ENCODE measurements at regions not wholly inside any gene's neighbourhood (a gene's known extent, or its start where the extent isn't known, plus 50 kb on each side); places are given as distances from the start of the nearest gene placed in this dataset.

DNA sequence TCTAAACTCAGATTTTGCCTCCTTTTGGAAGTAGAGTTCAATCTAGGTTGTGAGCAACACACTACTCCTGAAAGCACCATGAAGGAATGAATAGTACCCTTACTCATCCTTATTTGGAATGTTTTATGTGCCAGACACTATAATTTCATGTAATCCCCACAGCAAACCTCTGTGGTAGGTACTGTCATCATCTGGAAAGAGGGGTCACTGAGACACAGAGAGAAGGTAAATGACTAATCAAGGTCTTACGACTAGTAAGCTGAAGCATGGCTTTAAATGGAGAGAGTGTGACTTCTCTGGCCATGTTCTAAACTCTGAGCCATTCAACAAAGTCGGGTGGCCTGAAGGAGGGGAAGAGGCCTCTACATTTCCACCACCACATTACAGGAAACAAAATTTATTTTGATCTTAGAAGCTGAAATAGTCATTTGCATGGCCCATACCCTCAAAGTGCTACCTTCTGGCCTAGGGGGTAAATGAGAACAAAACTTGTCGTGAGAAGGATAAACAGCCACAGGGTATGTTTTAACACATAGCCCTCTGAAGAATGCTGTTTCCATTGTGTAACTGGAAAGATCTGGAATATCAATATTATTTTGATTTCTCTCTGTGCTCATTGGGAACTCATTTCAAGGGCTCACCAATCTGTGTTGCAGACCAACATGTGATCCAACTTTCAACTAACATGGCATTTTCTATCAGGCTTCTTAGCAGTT lies 180.8 kb upstream of the RFC3 start:
- Histone ChIP-seq H3K9me3 (ENCODE audit: control insufficient read depth in 4 of 4, low read length in 3 of 4) (no peaks in the 10 kb centered on the region), H3K4me1 (ENCODE audit: control insufficient read depth in 4 of 4, insufficient read depth in 4 of 4, low read length in 3 of 4) (peaks cover 0 to 35% (median 17%) of the 10 kb centered on the region in 4 donors), H3K36me3 (ENCODE audit: control insufficient read depth in 4 of 4, insufficient read depth in 3 of 4, low read depth in 1 of 4, low read length in 3 of 4) (no peaks in the 10 kb centered on the region), H3K4me3 (ENCODE audit: low read depth in 1 of 3, low read length in 3 of 3) (no peak overlapping the region), H3K27me3 (ENCODE audit: control insufficient read depth in 4 of 4, insufficient read depth in 4 of 4, low read length in 3 of 4) (no peaks in the 10 kb centered on the region), H3K27ac (ENCODE audit: low read depth in 1 of 2, low read length in 2 of 2) (no peak overlapping the region), H3K9ac (ENCODE audit: low read depth in 1 of 2, low read length in 2 of 2) (no peak overlapping the region)
- no peak for DNase-seq (ENCODE audit: low spot score)
- WGBS, result 89% methylated on average over 3 of the region's 3 CpGs
- no peak for TF ChIP-seq RXRA (IDR thresholded peaks at IDR 0.05)
- no peak for TF ChIP-seq JUND (IDR thresholded peaks at IDR 0.05)
- TF ChIP-seq, protein P1, sequence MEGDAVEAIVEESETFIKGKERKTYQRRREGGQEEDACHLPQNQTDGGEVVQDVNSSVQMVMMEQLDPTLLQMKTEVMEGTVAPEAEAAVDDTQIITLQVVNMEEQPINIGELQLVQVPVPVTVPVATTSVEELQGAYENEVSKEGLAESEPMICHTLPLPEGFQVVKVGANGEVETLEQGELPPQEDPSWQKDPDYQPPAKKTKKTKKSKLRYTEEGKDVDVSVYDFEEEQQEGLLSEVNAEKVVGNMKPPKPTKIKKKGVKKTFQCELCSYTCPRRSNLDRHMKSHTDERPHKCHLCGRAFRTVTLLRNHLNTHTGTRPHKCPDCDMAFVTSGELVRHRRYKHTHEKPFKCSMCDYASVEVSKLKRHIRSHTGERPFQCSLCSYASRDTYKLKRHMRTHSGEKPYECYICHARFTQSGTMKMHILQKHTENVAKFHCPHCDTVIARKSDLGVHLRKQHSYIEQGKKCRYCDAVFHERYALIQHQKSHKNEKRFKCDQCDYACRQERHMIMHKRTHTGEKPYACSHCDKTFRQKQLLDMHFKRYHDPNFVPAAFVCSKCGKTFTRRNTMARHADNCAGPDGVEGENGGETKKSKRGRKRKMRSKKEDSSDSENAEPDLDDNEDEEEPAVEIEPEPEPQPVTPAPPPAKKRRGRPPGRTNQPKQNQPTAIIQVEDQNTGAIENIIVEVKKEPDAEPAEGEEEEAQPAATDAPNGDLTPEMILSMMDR (IDR thresholded peaks at IDR 0.05; ENCODE audit: low read depth, low read length, missing input control), result no peak
- no peak for TF ChIP-seq SP1 (IDR thresholded peaks at IDR 0.05)
- no peak for TF ChIP-seq FOXA1 (IDR thresholded peaks at IDR 0.05)
- TF ChIP-seq HNF4G (IDR thresholded peaks at IDR 0.05), result no peak
- TF ChIP-seq EGR1 (IDR thresholded peaks at IDR 0.05; ENCODE audit: low read depth in 2 of 2), result no peak
- TF ChIP-seq, protein P2, sequence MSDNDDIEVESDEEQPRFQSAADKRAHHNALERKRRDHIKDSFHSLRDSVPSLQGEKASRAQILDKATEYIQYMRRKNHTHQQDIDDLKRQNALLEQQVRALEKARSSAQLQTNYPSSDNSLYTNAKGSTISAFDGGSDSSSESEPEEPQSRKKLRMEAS (IDR thresholded peaks at IDR 0.05), result no peak
- TF ChIP-seq, protein P3, sequence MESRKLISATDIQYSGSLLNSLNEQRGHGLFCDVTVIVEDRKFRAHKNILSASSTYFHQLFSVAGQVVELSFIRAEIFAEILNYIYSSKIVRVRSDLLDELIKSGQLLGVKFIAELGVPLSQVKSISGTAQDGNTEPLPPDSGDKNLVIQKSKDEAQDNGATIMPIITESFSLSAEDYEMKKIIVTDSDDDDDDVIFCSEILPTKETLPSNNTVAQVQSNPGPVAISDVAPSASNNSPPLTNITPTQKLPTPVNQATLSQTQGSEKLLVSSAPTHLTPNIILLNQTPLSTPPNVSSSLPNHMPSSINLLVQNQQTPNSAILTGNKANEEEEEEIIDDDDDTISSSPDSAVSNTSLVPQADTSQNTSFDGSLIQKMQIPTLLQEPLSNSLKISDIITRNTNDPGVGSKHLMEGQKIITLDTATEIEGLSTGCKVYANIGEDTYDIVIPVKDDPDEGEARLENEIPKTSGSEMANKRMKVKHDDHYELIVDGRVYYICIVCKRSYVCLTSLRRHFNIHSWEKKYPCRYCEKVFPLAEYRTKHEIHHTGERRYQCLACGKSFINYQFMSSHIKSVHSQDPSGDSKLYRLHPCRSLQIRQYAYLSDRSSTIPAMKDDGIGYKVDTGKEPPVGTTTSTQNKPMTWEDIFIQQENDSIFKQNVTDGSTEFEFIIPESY (IDR thresholded peaks at IDR 0.05), result no peak
- TF ChIP-seq GABPA (IDR thresholded peaks at IDR 0.05 in 1 of 2, conservative IDR thresholded peaks at IDR 0.05 in 1 of 2), result no peak
- no peak for TF ChIP-seq NR2F2 (IDR thresholded peaks at IDR 0.05)
- no peak for TF ChIP-seq YY1 (IDR thresholded peaks at IDR 0.05)

DNA sequence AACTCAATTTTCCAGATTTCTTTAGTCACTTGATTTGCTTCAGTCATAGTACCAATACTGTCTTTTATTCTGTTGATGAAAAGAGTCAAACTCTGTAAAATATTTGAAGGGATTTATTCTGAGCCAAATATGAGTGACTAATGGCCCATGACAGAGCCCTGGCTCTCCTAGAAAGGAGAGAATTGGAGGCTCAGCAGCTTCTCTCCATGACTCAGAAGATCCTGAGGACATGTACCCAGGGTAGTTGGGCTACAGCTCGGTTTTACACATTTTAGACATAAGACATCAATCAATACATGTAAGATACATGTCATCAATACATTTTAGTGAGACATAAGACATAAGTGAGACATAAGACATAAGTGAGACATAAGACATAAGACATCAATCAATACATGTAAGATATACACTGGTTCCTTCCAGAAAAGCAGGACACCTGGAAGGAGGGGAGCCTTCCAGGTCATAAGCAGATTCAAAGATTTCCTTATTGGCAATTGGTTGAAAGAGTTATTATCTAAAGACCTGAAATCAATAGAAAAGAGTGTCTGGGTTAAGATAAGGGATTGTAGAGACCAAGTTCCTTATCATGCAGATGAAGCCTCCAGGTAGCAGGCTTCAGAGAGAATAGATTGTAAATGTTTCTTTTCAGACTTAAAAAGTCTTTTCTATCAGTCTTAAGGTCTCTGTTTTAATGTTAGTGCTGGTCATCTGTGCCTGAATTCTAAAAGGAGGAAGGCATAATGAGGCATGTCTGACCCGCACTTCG lies 179.8 kb upstream of the RFC3 start:
- Histone ChIP-seq H3K4me1 (ENCODE audit: control insufficient read depth in 4 of 4, insufficient read depth in 4 of 4, low read length in 3 of 4) (peaks cover 5 to 44% (median 25%) of the 10 kb centered on the region in 4 donors), H3K27me3 (ENCODE audit: control insufficient read depth in 4 of 4, insufficient read depth in 4 of 4, low read length in 3 of 4) (no peaks in the 10 kb centered on the region), H3K36me3 (ENCODE audit: control insufficient read depth in 4 of 4, insufficient read depth in 3 of 4, low read depth in 1 of 4, low read length in 3 of 4) (no peaks in the 10 kb centered on the region), H3K27ac (ENCODE audit: low read depth in 1 of 2, low read length in 2 of 2) (no peak overlapping the region), H3K9ac (ENCODE audit: low read depth in 1 of 2, low read length in 2 of 2) (no peak overlapping the region), H3K9me3 (ENCODE audit: control insufficient read depth in 4 of 4, low read length in 3 of 4) (no peaks in the 10 kb centered on the region), H3K4me3 (ENCODE audit: low read depth in 1 of 3, low read length in 3 of 3) (no peak overlapping the region)
- TF ChIP-seq NR2F2 (IDR thresholded peaks at IDR 0.05), result no peak
- TF ChIP-seq, protein P4, sequence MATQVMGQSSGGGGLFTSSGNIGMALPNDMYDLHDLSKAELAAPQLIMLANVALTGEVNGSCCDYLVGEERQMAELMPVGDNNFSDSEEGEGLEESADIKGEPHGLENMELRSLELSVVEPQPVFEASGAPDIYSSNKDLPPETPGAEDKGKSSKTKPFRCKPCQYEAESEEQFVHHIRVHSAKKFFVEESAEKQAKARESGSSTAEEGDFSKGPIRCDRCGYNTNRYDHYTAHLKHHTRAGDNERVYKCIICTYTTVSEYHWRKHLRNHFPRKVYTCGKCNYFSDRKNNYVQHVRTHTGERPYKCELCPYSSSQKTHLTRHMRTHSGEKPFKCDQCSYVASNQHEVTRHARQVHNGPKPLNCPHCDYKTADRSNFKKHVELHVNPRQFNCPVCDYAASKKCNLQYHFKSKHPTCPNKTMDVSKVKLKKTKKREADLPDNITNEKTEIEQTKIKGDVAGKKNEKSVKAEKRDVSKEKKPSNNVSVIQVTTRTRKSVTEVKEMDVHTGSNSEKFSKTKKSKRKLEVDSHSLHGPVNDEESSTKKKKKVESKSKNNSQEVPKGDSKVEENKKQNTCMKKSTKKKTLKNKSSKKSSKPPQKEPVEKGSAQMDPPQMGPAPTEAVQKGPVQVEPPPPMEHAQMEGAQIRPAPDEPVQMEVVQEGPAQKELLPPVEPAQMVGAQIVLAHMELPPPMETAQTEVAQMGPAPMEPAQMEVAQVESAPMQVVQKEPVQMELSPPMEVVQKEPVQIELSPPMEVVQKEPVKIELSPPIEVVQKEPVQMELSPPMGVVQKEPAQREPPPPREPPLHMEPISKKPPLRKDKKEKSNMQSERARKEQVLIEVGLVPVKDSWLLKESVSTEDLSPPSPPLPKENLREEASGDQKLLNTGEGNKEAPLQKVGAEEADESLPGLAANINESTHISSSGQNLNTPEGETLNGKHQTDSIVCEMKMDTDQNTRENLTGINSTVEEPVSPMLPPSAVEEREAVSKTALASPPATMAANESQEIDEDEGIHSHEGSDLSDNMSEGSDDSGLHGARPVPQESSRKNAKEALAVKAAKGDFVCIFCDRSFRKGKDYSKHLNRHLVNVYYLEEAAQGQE (IDR thresholded peaks at IDR 0.05), result no peak
- DNase-seq (ENCODE audit: low spot score), result no peak
- 92% methylated on average over 3 of the region's 3 CpGs for WGBS
